ENCODE measurements at regions not wholly inside any gene's neighbourhood (a gene's known extent, or its start where the extent isn't known, plus 50 kb on each side); places are given as distances from the start of the nearest gene placed in this dataset.

- Histone ChIP-seq H4K20me1 (replicated peaks; ENCODE audit: control insufficient read depth, insufficient read depth, low read length) (no peaks in the 10 kb centered on the region), H3K9me3 (replicated peaks; ENCODE audit: control insufficient read depth, insufficient read depth, low read depth, low read length) (no peaks in the 10 kb centered on the region), H3K79me2 (ENCODE audit: control insufficient read depth, insufficient read depth, low read length) (no peaks in the 10 kb centered on the region), H3K9ac (ENCODE audit: insufficient read depth in 1 of 2, low read depth in 2 of 2, low read length in 2 of 2) (no peak overlapping the region), H3K4me1 (replicated peaks in 1 of 2; ENCODE audit: control insufficient read depth in 2 of 2, insufficient read depth in 2 of 2, low read length in 2 of 2) (no peaks in the 10 kb centered on the region), H3K36me3 (ENCODE audit: control insufficient read depth, insufficient read depth, low read length) (no peaks in the 10 kb centered on the region), H3K27me3 (ENCODE audit: control insufficient read depth in 2 of 2, insufficient read depth in 2 of 2, low read length in 2 of 2) (no peaks in the 10 kb centered on the region), H3K9me1 (ENCODE audit: control insufficient read depth, insufficient read depth, low read length) (no peaks in the 10 kb centered on the region), H3K4me2 (ENCODE audit: insufficient read depth, low read length) (no peak overlapping the region), H3K4me3 (no peak overlapping the region), H3K27ac (ENCODE audit: extremely low read depth, low read depth, low read length) (no peak overlapping the region), H2AFZ (ENCODE audit: low read depth, low read length) (no peak overlapping the region)
- intact Hi-C loops (cut with micrococcal nuclease) (no loop called here), in situ Hi-C loops (cut with MboI) (no loop called here)
- no peak for DNase-seq (ENCODE audit: extremely low read depth in 1 of 4, low spot score in 3 of 4)
- TF ChIP-seq SUPT5H (IDR thresholded peaks at IDR 0.05) (no peak), HCFC1 (IDR thresholded peaks at IDR 0.05; ENCODE audit: low read depth, low read length) (no peak), ZFP1 (CRISPR knock-in tag; IDR thresholded peaks at IDR 0.05) (no peak), FOXK1 (CRISPR knock-in tag; IDR thresholded peaks at IDR 0.05; ENCODE audit: borderline replicate concordance) (no peak), L3MBTL2 (IDR thresholded peaks at IDR 0.05) (no peak), MTA2 (IDR thresholded peaks at IDR 0.05; ENCODE audit: low read depth) (no peak), KDM1A (IDR thresholded peaks at IDR 0.05) (no peak), PTRF (tag; IDR thresholded peaks at IDR 0.05) (no peak), HLTF (IDR thresholded peaks at IDR 0.05) (no peak), GTF2A2 (tag; IDR thresholded peaks at IDR 0.05) (no peak), HDAC3 (IDR thresholded peaks at IDR 0.05; ENCODE audit: borderline replicate concordance, partially characterized antibody) (no peak), TAL1 (IDR thresholded peaks at IDR 0.05) (no peak), NUFIP1 (IDR thresholded peaks at IDR 0.05; ENCODE audit: partially characterized antibody) (no peak), NR2F6 (CRISPR knock-in tag; IDR thresholded peaks at IDR 0.05) (no peak), HDAC1 (IDR thresholded peaks at IDR 0.05) (no peak)
- TF ChIP-seq, protein P1, sequence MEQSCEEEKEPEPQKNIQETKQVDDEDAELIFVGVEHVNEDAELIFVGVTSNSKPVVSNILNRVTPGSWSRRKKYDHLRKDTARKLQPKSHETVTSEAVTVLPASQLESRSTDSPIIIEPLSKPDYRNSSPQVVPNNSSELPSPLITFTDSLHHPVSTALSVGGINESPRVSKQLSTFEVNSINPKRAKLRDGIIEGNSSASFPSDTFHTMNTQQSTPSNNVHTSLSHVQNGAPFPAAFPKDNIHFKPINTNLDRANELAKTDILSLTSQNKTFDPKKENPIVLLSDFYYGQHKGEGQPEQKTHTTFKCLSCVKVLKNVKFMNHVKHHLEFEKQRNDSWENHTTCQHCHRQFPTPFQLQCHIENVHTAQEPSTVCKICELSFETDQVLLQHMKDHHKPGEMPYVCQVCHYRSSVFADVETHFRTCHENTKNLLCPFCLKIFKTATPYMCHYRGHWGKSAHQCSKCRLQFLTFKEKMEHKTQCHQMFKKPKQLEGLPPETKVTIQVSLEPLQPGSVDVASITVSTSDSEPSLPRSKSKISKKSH (CRISPR knock-in tag; IDR thresholded peaks at IDR 0.05): no peak
- ATAC-seq: no peak
- BruUV-seq (replicated peaks): no TSS peak
- CTCF ChIA-PET (ENCODE audit: low intra/inter-chr PET ratio): no interaction called here
- WGBS (ENCODE audit: insufficient coverage, low coverage, missing lambda C conversion rate): 0% methylated on average over 4 of the region's 4 CpGs
- POLR2A ChIA-PET: interaction anchor here (0.6 kb wide), 1 partner anchor 773 kb away, joined by 3 read pairs; no protein-coding TSS in a partner anchor
- no peak for FAIRE-seq
Observed at GRCh38 chr3:3446251-3446650, 266.8 kb upstream of the CRBN start.

Data from K562 (cell line).